GM23338 (cell line): ENCODE measurements at regions not wholly inside any gene's neighbourhood (a gene's known extent, or its start where the extent isn't known, plus 50 kb on each side); places are given as distances from the start of the nearest gene placed in this dataset.

Experiments
- ATAC-seq: fragments of 200-7000 bp; cut with Tn5 transposase; 3 replicates; pipeline ENCODE4 v1.9.1; 2020
- DNase-seq: peaks from one replicate; pipeline ENCODE4 v3.0.0-alpha.2; 2015; ENCODE audit warnings: low spot score
- H2AFZ ChIP-seq: fragments of 200-600 bp; sonication (generic); 2 replicates; pipeline ENCODE4 v1.8.0; 2016; ENCODE audit warnings: antibody characterized with exemption, mild to moderate bottlenecking, moderate library complexity
- H3F3A ChIP-seq: fragments of 200-600 bp; sonication (generic); replicated peaks from 2 replicates; pipeline ENCODE4 v1.8.0; 2017; ENCODE audit warnings: antibody characterized with exemption, mixed run types, low read depth
- H3K27ac ChIP-seq: fragments of 200-600 bp; sonication (generic); 2 replicates; pipeline ENCODE4 v1.6.1; 2016; ENCODE audit warnings: low read depth
- H3K27me3 ChIP-seq: fragments of 200-600 bp; sonication (generic); 2 replicates; pipeline ENCODE4 v1.8.0; 2016; ENCODE audit warnings: mild to moderate bottlenecking, mixed run types, moderate library complexity; ENCODE audit not compliant: insufficient read depth
- H3K36me3 ChIP-seq: fragments of 200-600 bp; sonication (generic); 2 replicates; pipeline ENCODE4 v1.8.0; 2016; ENCODE audit warnings: mild to moderate bottlenecking; ENCODE audit not compliant: insufficient read depth
- H3K4me1 ChIP-seq: fragments of 200-600 bp; sonication (generic); 2 replicates; pipeline ENCODE4 v1.8.0; 2016; ENCODE audit warnings: mild to moderate bottlenecking, moderate library complexity; ENCODE audit not compliant: insufficient read depth
- H3K4me2 ChIP-seq: fragments of 200-600 bp; sonication (generic); 2 replicates; pipeline ENCODE4 v1.7.1; 2017; ENCODE audit warnings: mixed run types
- H3K4me3 ChIP-seq: fragments of 200-600 bp; sonication (generic); 2 replicates; pipeline ENCODE4 v1.6.1; 2016; ENCODE audit warnings: mixed run types
- H3K79me2 ChIP-seq: fragments of 200-600 bp; sonication (generic); replicated peaks from 2 replicates; pipeline ENCODE4 v1.8.0; 2017; ENCODE audit warnings: mild to moderate bottlenecking; ENCODE audit not compliant: insufficient read depth
- H3K9me2 ChIP-seq: fragments of 200-600 bp; sonication (generic); 2 replicates; pipeline ENCODE4 v1.8.0; 2017; ENCODE audit not compliant: insufficient read depth
- H4K20me1 ChIP-seq: fragments of 200-600 bp; sonication (generic); replicated peaks from 2 replicates; pipeline ENCODE4 v1.8.0; 2017; ENCODE audit warnings: mild to moderate bottlenecking; ENCODE audit not compliant: insufficient read depth
- H3K27ac Mint-ChIP-seq: 2 replicates; pipeline ENCODE4 v1.8.0; 2020; ENCODE audit warnings: inconsistent platforms, mild to moderate bottlenecking, moderate library complexity, mixed read lengths
- H3K27me3 Mint-ChIP-seq: 3 replicates; pipeline ENCODE4 v1.8.0; 2022; ENCODE audit warnings: low read depth, mild to moderate bottlenecking, moderate library complexity, mixed read lengths, inconsistent platforms; ENCODE audit not compliant: insufficient read depth, poor library complexity
- H3K36me3 Mint-ChIP-seq: 3 replicates; pipeline ENCODE4 v1.8.0; 2021; ENCODE audit warnings: low read depth, mild to moderate bottlenecking, inconsistent platforms, moderate library complexity, mixed read lengths
- H3K4me1 Mint-ChIP-seq: 3 replicates; pipeline ENCODE4 v1.8.0; 2020; ENCODE audit warnings: mild to moderate bottlenecking, inconsistent platforms, mixed read lengths
- H3K4me3 Mint-ChIP-seq: 3 replicates; pipeline ENCODE4 v1.8.0; 2021; ENCODE audit warnings: moderate library complexity, mild to moderate bottlenecking, inconsistent platforms, mixed read lengths
- H3K9me3 Mint-ChIP-seq: 3 replicates; pipeline ENCODE4 v1.8.0; 2020; ENCODE audit warnings: moderate library complexity, mild to moderate bottlenecking, inconsistent platforms, mixed read lengths
- CREB1 ChIP-seq: fragments of 250-450 bp; sonication (Bioruptor Pico); IDR thresholded peaks from 2 replicates; pipeline ENCODE4 v1.5.0; 2020; ENCODE audit warnings: low read depth, mild to moderate bottlenecking, moderate library complexity
- CTCF ChIP-seq, 2 experiments: fragments of 200-600 bp in 1 of 2; sonication (generic) in 1 of 2; conservative IDR thresholded peaks; 2 replicates each; pipeline versions ENCODE4 v1.5.1 to v1.6.1; 2016 to 2017; ENCODE audit warnings: antibody characterized with exemption in 2 of 2, low read depth in 2 of 2, mild to moderate bottlenecking in 2 of 2, moderate library complexity in 1 of 2
- ETS1 ChIP-seq: IDR thresholded peaks from 2 replicates; pipeline ENCODE4 v1.6.1; 2016; ENCODE audit warnings: antibody characterized with exemption
- EZH2 ChIP-seq: fragments of 200-600 bp; sonication (generic); IDR thresholded peaks from one replicate; pipeline ENCODE4 v1.8.0; 2017; ENCODE audit warnings: antibody characterized with exemption, mild to moderate bottlenecking, low read depth; ENCODE audit not compliant: unreplicated experiment
- EZH2phosphoT487 ChIP-seq: fragments of 200-600 bp; sonication (generic); IDR thresholded peaks from one replicate; pipeline ENCODE4 v1.8.1; 2018; ENCODE audit warnings: antibody characterized with exemption; ENCODE audit not compliant: unreplicated experiment
- NANOG ChIP-seq: IDR thresholded peaks from 2 replicates; pipeline ENCODE4 v1.6.1; 2016; ENCODE audit warnings: antibody characterized with exemption, borderline replicate concordance
- REST ChIP-seq: IDR thresholded peaks from one replicate; pipeline ENCODE4 v1.6.1; 2018; ENCODE audit warnings: antibody characterized with exemption; ENCODE audit not compliant: unreplicated experiment
- STAT1 ChIP-seq: IDR thresholded peaks from one replicate; pipeline ENCODE4 v1.6.1; 2016; ENCODE audit warnings: antibody characterized with exemption; ENCODE audit not compliant: unreplicated experiment
- ZNF114 ChIP-seq: fragments of 250-450 bp; sonication (Bioruptor Pico); IDR thresholded peaks from 2 replicates; pipeline ENCODE4 v1.5.0; 2020; ENCODE audit warnings: mild to moderate bottlenecking, moderate library complexity
- ZNF331 ChIP-seq: fragments of 250-450 bp; sonication (Bioruptor Pico); IDR thresholded peaks from 2 replicates; pipeline ENCODE4 v1.5.0; 2020; ENCODE audit warnings: low read depth, mild to moderate bottlenecking, moderate library complexity

- Histone ChIP-seq H3K27me3 (no peaks in the 10 kb centered on the region), H4K20me1 (no peaks in the 10 kb centered on the region), H3F3A (no peaks in the 10 kb centered on the region), H3K79me2 (no peaks in the 10 kb centered on the region), H3K4me3 (no peak overlapping the region), H3K36me3 (no peaks in the 10 kb centered on the region), H3K4me1 (peaks cover 16% of the 10 kb centered on the region), H3K27ac (no peak overlapping the region), H3K9me2 (no peaks in the 10 kb centered on the region), H2AFZ (no peak overlapping the region), H3K4me2 (no peak overlapping the region)
- Mint-ChIP-seq H3K9me3 (no peaks in the 10 kb centered on the region), H3K27ac (peak overlapping the region; percentile 48; the same call in 1 of the 2 replicates), H3K27me3 (no peaks in the 10 kb centered on the region), H3K4me1 (peaks cover 26% of the 10 kb centered on the region), H3K36me3 (no peaks in the 10 kb centered on the region), H3K4me3 (no peak overlapping the region)
- ATAC-seq: no peak
- TF ChIP-seq CREB1 (no peak), EZH2phosphoT487 (no peak), STAT1 (no peak), NANOG (no peak), ZNF114 (CRISPR knock-in tag) (no peak), ETS1 (no peak), EZH2 (no peak), CTCF (conservative IDR thresholded peaks at IDR 0.05; ENCODE audit: low read depth in 2 of 2) (no peak), REST (no peak), ZNF331 (no peak)
- DNase-seq: no peak
These were observed 195.6 kb upstream of the ELL2 start for GRCh38 chr5:96157077-96157780.
